ENCODE measurements at regions not wholly inside any gene's neighbourhood (a gene's known extent, or its start where the extent isn't known, plus 50 kb on each side); places are given as distances from the start of the nearest gene placed in this dataset.

DNA sequence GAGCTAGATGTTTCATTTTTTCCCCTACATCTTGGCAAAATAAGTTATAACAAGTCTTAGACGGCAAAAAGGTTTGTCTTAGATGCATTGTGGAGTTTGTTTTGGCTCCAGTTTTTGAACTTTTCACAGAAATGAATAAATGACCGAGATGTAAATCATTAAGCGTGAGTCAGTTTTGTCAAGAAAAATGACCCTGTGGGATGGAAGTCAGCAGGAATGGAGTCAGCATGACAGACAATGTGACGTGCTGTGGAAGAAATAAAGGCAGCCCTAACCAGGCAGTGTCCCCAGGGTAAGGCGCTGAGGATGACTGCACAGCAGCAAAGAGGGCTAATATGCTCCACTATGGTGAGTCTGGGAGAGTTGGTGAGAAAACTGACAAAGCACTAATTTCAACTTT lies 163.2 kb downstream of the NOC3L start:
- no peak for TF ChIP-seq CTCF (IDR thresholded peaks at IDR 0.05; ENCODE audit: insufficient read depth, low read depth, low read length)
- no peak for TF ChIP-seq EZH2 (IDR thresholded peaks at IDR 0.05; ENCODE audit: insufficient read depth, low read length)
